ENCODE measurements at regions not wholly inside any gene's neighbourhood (a gene's known extent, or its start where the extent isn't known, plus 50 kb on each side); places are given as distances from the start of the nearest gene placed in this dataset.

GRCh38 chr2:3960106-3960505 lies 256.7 kb downstream of the DCDC2C start:
- peak; percentile 3 for DNase-seq (ENCODE audit: low read depth)

- no peak for DNase-seq (ENCODE audit: low read depth)
These were observed 259.3 kb downstream of the DCDC2C start for GRCh38 chr2:3962719-3963118.

GRCh38 chr2:3965211-3965610 lies 261.8 kb downstream of the DCDC2C start:
- no peak for DNase-seq (ENCODE audit: low read depth)

- no peak for DNase-seq (ENCODE audit: low read depth)
These were observed 262.6 kb downstream of the DCDC2C start for GRCh38 chr2:3965953-3966352.

GRCh38 chr2:3966470-3966869 lies 263.1 kb downstream of the DCDC2C start:
- no peak for DNase-seq (ENCODE audit: low read depth)

GRCh38 chr2:3968736-3969135 lies 265.4 kb downstream of the DCDC2C start:
- no peak for DNase-seq (ENCODE audit: low read depth)

- no peak for DNase-seq (ENCODE audit: low read depth)
These were observed 267.6 kb downstream of the DCDC2C start for GRCh38 chr2:3970791-3971651.

GRCh38 chr2:3971652-3972192 lies 268.3 kb downstream of the DCDC2C start:
- no peak for DNase-seq (ENCODE audit: low read depth)

- DNase-seq (ENCODE audit: low read depth) = no peak
These were observed 269.0 kb downstream of the DCDC2C start for GRCh38 chr2:3972377-3972776.

- no peak for DNase-seq (ENCODE audit: low read depth)
These were observed 271.4 kb downstream of the DCDC2C start for GRCh38 chr2:3974765-3975164.

GRCh38 chr2:3981446-3981987 lies 278.1 kb downstream of the DCDC2C start:
- no peak for DNase-seq (ENCODE audit: low read depth)

GRCh38 chr2:3982160-3982559 lies 278.8 kb downstream of the DCDC2C start:
- DNase-seq (ENCODE audit: low read depth) = no peak

GRCh38 chr2:3986063-3986462 lies 282.7 kb downstream of the DCDC2C start:
- DNase-seq (ENCODE audit: low read depth) = no peak

GRCh38 chr2:3986530-3987258 lies 283.3 kb downstream of the DCDC2C start:
- DNase-seq (ENCODE audit: low read depth) = no peak

GRCh38 chr2:4002841-4003403 lies 299.5 kb downstream of the DCDC2C start:
- DNase-seq (ENCODE audit: low read depth) = no peak

GRCh38 chr2:4012197-4012596 lies 308.8 kb downstream of the DCDC2C start:
- DNase-seq (ENCODE audit: low read depth) = no peak

- no peak for DNase-seq (ENCODE audit: low read depth)
These were observed 315.2 kb downstream of the DCDC2C start for GRCh38 chr2:4018535-4018934.

- no peak for DNase-seq (ENCODE audit: low read depth)
These were observed 316.8 kb downstream of the DCDC2C start for GRCh38 chr2:4020153-4020552.

- DNase-seq (ENCODE audit: low read depth) = no peak
These were observed 317.3 kb downstream of the DCDC2C start for GRCh38 chr2:4020649-4021048.

- DNase-seq (ENCODE audit: low read depth) = no peak
These were observed 321.2 kb downstream of the DCDC2C start for GRCh38 chr2:4024605-4025004.

GRCh38 chr2:4029081-4029480 lies 325.7 kb downstream of the DCDC2C start:
- DNase-seq (ENCODE audit: low read depth) = no peak

GRCh38 chr2:4039896-4040295 lies 336.5 kb downstream of the DCDC2C start:
- no peak for DNase-seq (ENCODE audit: low read depth)

Measured in iris pigment epithelial cell (primary cell).